Epithelial cell of esophagus (primary cell): ENCODE measurements at regions not wholly inside any gene's neighbourhood (a gene's known extent, or its start where the extent isn't known, plus 50 kb on each side); places are given as distances from the start of the nearest gene placed in this dataset.

Source experiments
- DNase-seq: peaks from one replicate; pipeline ENCODE4 v3.0.0; 2010; ENCODE audit warnings: low read depth
- H3K4me3 ChIP-seq: 2 replicates; pipeline ENCODE4 v1.5.1; 2011; ENCODE audit warnings: mild to moderate bottlenecking, low read length, control low read depth
- CTCF ChIP-seq: IDR thresholded peaks from 2 replicates; pipeline ENCODE4 v1.5.1; 2011; ENCODE audit warnings: low read depth, mild to moderate bottlenecking, low read length, control low read depth, inconsistent platforms; ENCODE audit not compliant: insufficient read depth; ENCODE audit errors: missing control alignments

GRCh38 chr7:125559921-125560320, 630.3 kb upstream of the POT1 start:
- DNase-seq, result no peak
- no peak for TF ChIP-seq CTCF
- no peak overlapping the region for H3K4me3 ChIP-seq

- peak; percentile 24 for DNase-seq
- no peak overlapping the region for H3K4me3 ChIP-seq
- no peak for TF ChIP-seq CTCF
These were observed 626.3 kb upstream of the POT1 start for GRCh38 chr7:125555916-125556315.

- no peak for DNase-seq
- no peak for TF ChIP-seq CTCF
- no peak overlapping the region for H3K4me3 ChIP-seq
These were observed 621.4 kb upstream of the POT1 start for GRCh38 chr7:125551008-125551407.

GRCh38 chr7:125547505-125547904, 617.9 kb upstream of the POT1 start:
- no peak overlapping the region for H3K4me3 ChIP-seq
- DNase-seq, result no peak
- TF ChIP-seq CTCF, result no peak

GRCh38 chr7:125530553-125530952, 600.9 kb upstream of the POT1 start:
- no peak overlapping the region for H3K4me3 ChIP-seq
- no peak for TF ChIP-seq CTCF
- no peak for DNase-seq

- TF ChIP-seq CTCF, result no peak
- DNase-seq, result peak; percentile 53
- H3K4me3 ChIP-seq, result no peak overlapping the region
These were observed 599.6 kb upstream of the POT1 start for GRCh38 chr7:125529249-125529648.

- H3K4me3 ChIP-seq, result no peak overlapping the region
- no peak for DNase-seq
- TF ChIP-seq CTCF, result no peak
These were observed 597.3 kb upstream of the POT1 start for GRCh38 chr7:125526958-125527357.
